GM23338 (cell line): ENCODE measurements at regions not wholly inside any gene's neighbourhood (a gene's known extent, or its start where the extent isn't known, plus 50 kb on each side); places are given as distances from the start of the nearest gene placed in this dataset.

Experiments
- ATAC-seq: fragments of 200-7000 bp; cut with Tn5 transposase; 3 replicates; pipeline ENCODE4 v1.9.1; 2020
- DNase-seq: peaks from one replicate; pipeline ENCODE4 v3.0.0-alpha.2; 2015; ENCODE audit warnings: low spot score
- H2AFZ ChIP-seq: fragments of 200-600 bp; sonication (generic); 2 replicates; pipeline ENCODE4 v1.8.0; 2016; ENCODE audit warnings: antibody characterized with exemption, mild to moderate bottlenecking, moderate library complexity
- H3F3A ChIP-seq: fragments of 200-600 bp; sonication (generic); replicated peaks from 2 replicates; pipeline ENCODE4 v1.8.0; 2017; ENCODE audit warnings: antibody characterized with exemption, mixed run types, low read depth
- H3K27ac ChIP-seq: fragments of 200-600 bp; sonication (generic); 2 replicates; pipeline ENCODE4 v1.6.1; 2016; ENCODE audit warnings: low read depth
- H3K27me3 ChIP-seq: fragments of 200-600 bp; sonication (generic); 2 replicates; pipeline ENCODE4 v1.8.0; 2016; ENCODE audit warnings: mild to moderate bottlenecking, mixed run types, moderate library complexity; ENCODE audit not compliant: insufficient read depth
- H3K36me3 ChIP-seq: fragments of 200-600 bp; sonication (generic); 2 replicates; pipeline ENCODE4 v1.8.0; 2016; ENCODE audit warnings: mild to moderate bottlenecking; ENCODE audit not compliant: insufficient read depth
- H3K4me1 ChIP-seq: fragments of 200-600 bp; sonication (generic); 2 replicates; pipeline ENCODE4 v1.8.0; 2016; ENCODE audit warnings: mild to moderate bottlenecking, moderate library complexity; ENCODE audit not compliant: insufficient read depth
- H3K4me2 ChIP-seq: fragments of 200-600 bp; sonication (generic); 2 replicates; pipeline ENCODE4 v1.7.1; 2017; ENCODE audit warnings: mixed run types
- H3K4me3 ChIP-seq: fragments of 200-600 bp; sonication (generic); 2 replicates; pipeline ENCODE4 v1.6.1; 2016; ENCODE audit warnings: mixed run types
- H3K79me2 ChIP-seq: fragments of 200-600 bp; sonication (generic); replicated peaks from 2 replicates; pipeline ENCODE4 v1.8.0; 2017; ENCODE audit warnings: mild to moderate bottlenecking; ENCODE audit not compliant: insufficient read depth
- H3K9me2 ChIP-seq: fragments of 200-600 bp; sonication (generic); 2 replicates; pipeline ENCODE4 v1.8.0; 2017; ENCODE audit not compliant: insufficient read depth
- H4K20me1 ChIP-seq: fragments of 200-600 bp; sonication (generic); replicated peaks from 2 replicates; pipeline ENCODE4 v1.8.0; 2017; ENCODE audit warnings: mild to moderate bottlenecking; ENCODE audit not compliant: insufficient read depth
- H3K27ac Mint-ChIP-seq: 2 replicates; pipeline ENCODE4 v1.8.0; 2020; ENCODE audit warnings: inconsistent platforms, mild to moderate bottlenecking, moderate library complexity, mixed read lengths
- H3K27me3 Mint-ChIP-seq: 3 replicates; pipeline ENCODE4 v1.8.0; 2022; ENCODE audit warnings: low read depth, mild to moderate bottlenecking, moderate library complexity, mixed read lengths, inconsistent platforms; ENCODE audit not compliant: insufficient read depth, poor library complexity
- H3K36me3 Mint-ChIP-seq: 3 replicates; pipeline ENCODE4 v1.8.0; 2021; ENCODE audit warnings: low read depth, mild to moderate bottlenecking, inconsistent platforms, moderate library complexity, mixed read lengths
- H3K4me1 Mint-ChIP-seq: 3 replicates; pipeline ENCODE4 v1.8.0; 2020; ENCODE audit warnings: mild to moderate bottlenecking, inconsistent platforms, mixed read lengths
- H3K4me3 Mint-ChIP-seq: 3 replicates; pipeline ENCODE4 v1.8.0; 2021; ENCODE audit warnings: moderate library complexity, mild to moderate bottlenecking, inconsistent platforms, mixed read lengths
- H3K9me3 Mint-ChIP-seq: 3 replicates; pipeline ENCODE4 v1.8.0; 2020; ENCODE audit warnings: moderate library complexity, mild to moderate bottlenecking, inconsistent platforms, mixed read lengths
- CREB1 ChIP-seq: fragments of 250-450 bp; sonication (Bioruptor Pico); IDR thresholded peaks from 2 replicates; pipeline ENCODE4 v1.5.0; 2020; ENCODE audit warnings: low read depth, mild to moderate bottlenecking, moderate library complexity
- CTCF ChIP-seq, 2 experiments: fragments of 200-600 bp in 1 of 2; sonication (generic) in 1 of 2; conservative IDR thresholded peaks; 2 replicates each; pipeline versions ENCODE4 v1.5.1 to v1.6.1; 2016 to 2017; ENCODE audit warnings: antibody characterized with exemption in 2 of 2, low read depth in 2 of 2, mild to moderate bottlenecking in 2 of 2, moderate library complexity in 1 of 2
- ETS1 ChIP-seq: IDR thresholded peaks from 2 replicates; pipeline ENCODE4 v1.6.1; 2016; ENCODE audit warnings: antibody characterized with exemption
- EZH2 ChIP-seq: fragments of 200-600 bp; sonication (generic); IDR thresholded peaks from one replicate; pipeline ENCODE4 v1.8.0; 2017; ENCODE audit warnings: antibody characterized with exemption, mild to moderate bottlenecking, low read depth; ENCODE audit not compliant: unreplicated experiment
- EZH2phosphoT487 ChIP-seq: fragments of 200-600 bp; sonication (generic); IDR thresholded peaks from one replicate; pipeline ENCODE4 v1.8.1; 2018; ENCODE audit warnings: antibody characterized with exemption; ENCODE audit not compliant: unreplicated experiment
- JUNB ChIP-seq: IDR thresholded peaks from one replicate; pipeline ENCODE4 v1.6.1; 2016; ENCODE audit warnings: antibody characterized with exemption; ENCODE audit not compliant: unreplicated experiment
- NANOG ChIP-seq: IDR thresholded peaks from 2 replicates; pipeline ENCODE4 v1.6.1; 2016; ENCODE audit warnings: antibody characterized with exemption, borderline replicate concordance
- POLR2AphosphoS5 ChIP-seq: IDR thresholded peaks from 2 replicates; pipeline ENCODE4 v1.6.1; 2016; ENCODE audit warnings: antibody characterized with exemption, low read depth
- REST ChIP-seq: IDR thresholded peaks from one replicate; pipeline ENCODE4 v1.6.1; 2018; ENCODE audit warnings: antibody characterized with exemption; ENCODE audit not compliant: unreplicated experiment
- STAT1 ChIP-seq: IDR thresholded peaks from one replicate; pipeline ENCODE4 v1.6.1; 2016; ENCODE audit warnings: antibody characterized with exemption; ENCODE audit not compliant: unreplicated experiment
- ZNF114 ChIP-seq: fragments of 250-450 bp; sonication (Bioruptor Pico); IDR thresholded peaks from 2 replicates; pipeline ENCODE4 v1.5.0; 2020; ENCODE audit warnings: mild to moderate bottlenecking, moderate library complexity
- ZNF331 ChIP-seq: fragments of 250-450 bp; sonication (Bioruptor Pico); IDR thresholded peaks from 2 replicates; pipeline ENCODE4 v1.5.0; 2020; ENCODE audit warnings: low read depth, mild to moderate bottlenecking, moderate library complexity
- ZNF462 ChIP-seq: fragments of 250-450 bp; sonication (Bioruptor Pico); IDR thresholded peaks from 2 replicates; pipeline ENCODE4 v1.5.0; 2020; ENCODE audit warnings: mild to moderate bottlenecking, moderate library complexity

- Histone ChIP-seq H3K36me3 (no peaks in the 10 kb centered on the region), H3F3A (no peaks in the 10 kb centered on the region), H3K9me2 (peaks cover 14% of the 10 kb centered on the region; the same call in 1 of the 2 replicates), H3K4me2 (no peak overlapping the region), H2AFZ (no peak overlapping the region), H3K27ac (no peak overlapping the region), H3K4me3 (no peak overlapping the region), H3K4me1 (no peaks in the 10 kb centered on the region), H3K79me2 (no peaks in the 10 kb centered on the region), H3K27me3 (no peaks in the 10 kb centered on the region), H4K20me1 (no peaks in the 10 kb centered on the region)
- H3K36me3 Mint-ChIP-seq, result no peaks in the 10 kb centered on the region
- no peak for ATAC-seq
- H3K27me3 Mint-ChIP-seq, result no peaks in the 10 kb centered on the region
- TF ChIP-seq EZH2 (no peak), EZH2phosphoT487 (no peak), ETS1 (no peak), ZNF331 (no peak), CTCF (conservative IDR thresholded peaks at IDR 0.05; ENCODE audit: low read depth in 2 of 2) (no peak), POLR2AphosphoS5 (no peak), JUNB (no peak), REST (no peak), CREB1 (no peak), ZNF114 (no peak), STAT1 (no peak), ZNF462 (CRISPR knock-in tag) (no peak), NANOG (no peak)
- H3K9me3 Mint-ChIP-seq, result no peaks in the 10 kb centered on the region
- H3K4me1 Mint-ChIP-seq, result no peaks in the 10 kb centered on the region
- no peak overlapping the region for H3K27ac Mint-ChIP-seq
- no peak for DNase-seq
- H3K4me3 Mint-ChIP-seq, result no peak overlapping the region
These were observed 356.4 kb upstream of the TSHZ3 start for GRCh38 chr19:31705656-31706055.
